Brain microvascular endothelial cell (primary cell): ENCODE measurements at regions not wholly inside any gene's neighbourhood (a gene's known extent, or its start where the extent isn't known, plus 50 kb on each side); places are given as distances from the start of the nearest gene placed in this dataset.

Experiments
- DNase-seq: peaks from one replicate; pipeline ENCODE4 v3.0.0-alpha.2; 2020
- H3K27ac ChIP-seq: fragments of 250-450 bp; sonication (Bioruptor Pico); 2 replicates; pipeline ENCODE4 v1.5.1; 2020; ENCODE audit warnings: mild to moderate bottlenecking, moderate library complexity
- H3K27me3 ChIP-seq: fragments of 250-450 bp; sonication (Bioruptor Pico); replicated peaks from 2 replicates; pipeline ENCODE4 v1.5.1; 2020; ENCODE audit warnings: mild to moderate bottlenecking
- H3K36me3 ChIP-seq: fragments of 250-450 bp; sonication (Bioruptor Pico); replicated peaks from 2 replicates; pipeline ENCODE4 v1.5.1; 2020; ENCODE audit warnings: mild to moderate bottlenecking
- H3K4me3 ChIP-seq: 2 replicates; pipeline ENCODE4 v1.5.1; 2011; ENCODE audit warnings: low read depth, mild to moderate bottlenecking, control low read depth, low read length, moderate library complexity
- CTCF ChIP-seq: IDR thresholded peaks from 2 replicates; pipeline ENCODE4 v1.5.1; 2011; ENCODE audit warnings: low read depth, mild to moderate bottlenecking, moderate library complexity, low read length, control low read depth, inconsistent platforms; ENCODE audit errors: missing control alignments
- in situ Hi-C: cut with HindIII; loops from 2 replicates; pipeline ENCODE4 v1.10.0; 2017; ENCODE audit warnings: low sequenced_read_pairs, low pct_ligation_motif_present

- in situ Hi-C loops = no loop called here
- Histone ChIP-seq H3K27ac (no peak overlapping the region), H3K36me3 (no peaks in the 10 kb centered on the region), H3K4me3 (no peak overlapping the region), H3K27me3 (no peaks in the 10 kb centered on the region)
- no peak for TF ChIP-seq CTCF
- DNase-seq = no peak
Observed at GRCh38 chr2:81734981-81735380, 1430.4 kb upstream of the LRRTM1 start.

- TF ChIP-seq CTCF = no peak
- in situ Hi-C loops = no loop called here
- no peak overlapping the region for H3K27ac ChIP-seq
- DNase-seq = no peak
- H3K36me3 ChIP-seq = no peaks in the 10 kb centered on the region
- no peak overlapping the region for H3K4me3 ChIP-seq
- no peaks in the 10 kb centered on the region for H3K27me3 ChIP-seq
Observed at GRCh38 chr2:81714817-81715216, 1410.3 kb upstream of the LRRTM1 start.

- Histone ChIP-seq H3K4me3 (no peak overlapping the region), H3K27ac (no peak overlapping the region), H3K27me3 (no peaks in the 10 kb centered on the region), H3K36me3 (no peaks in the 10 kb centered on the region)
- TF ChIP-seq CTCF = no peak
- in situ Hi-C loops = no loop called here
- DNase-seq = no peak
Observed at GRCh38 chr2:81706856-81707255, 1402.3 kb upstream of the LRRTM1 start.

- no peaks in the 10 kb centered on the region for H3K27me3 ChIP-seq
- in situ Hi-C loops = no loop called here
- DNase-seq = no peak
- no peak for TF ChIP-seq CTCF
- H3K27ac ChIP-seq = no peak overlapping the region
- H3K4me3 ChIP-seq = no peak overlapping the region
- no peaks in the 10 kb centered on the region for H3K36me3 ChIP-seq
Observed at GRCh38 chr2:81703831-81704230, 1399.3 kb upstream of the LRRTM1 start.

- no peak for DNase-seq
- no peak for TF ChIP-seq CTCF
- in situ Hi-C loops = no loop called here
Observed at GRCh38 chr2:81692566-81692965, 1388.0 kb upstream of the LRRTM1 start.

GRCh38 chr2:81675641-81676040 is 1371.1 kb upstream of the LRRTM1 start:
- no peak overlapping the region for H3K27ac ChIP-seq
- in situ Hi-C loops = no loop called here

More at GRCh38 chr2:81692566-81692965, 1388.0 kb upstream of the LRRTM1 start:
- Histone ChIP-seq H3K4me3 (no peak overlapping the region), H3K27me3 (no peaks in the 10 kb centered on the region), H3K36me3 (no peaks in the 10 kb centered on the region), H3K27ac (no peak overlapping the region)

More at GRCh38 chr2:81675641-81676040, 1371.1 kb upstream of the LRRTM1 start:
- TF ChIP-seq CTCF = no peak
- DNase-seq = no peak
- Histone ChIP-seq H3K4me3 (no peak overlapping the region), H3K36me3 (no peaks in the 10 kb centered on the region), H3K27me3 (no peaks in the 10 kb centered on the region)
